Tibial artery (tissue), 4 donors: ENCODE measurements at regions not wholly inside any gene's neighbourhood (a gene's known extent, or its start where the extent isn't known, plus 50 kb on each side); places are given as distances from the start of the nearest gene placed in this dataset.
"Not testable (repeated sequence)": the region's sequence is repeated elsewhere in the genome, so short reads cannot be mapped to it uniquely, and the experiment has no call there.

Source experiments
- DNase-seq, 2 donors: peaks; one replicate each; pipeline ENCODE4 v3.0.0-alpha.2; 2019
- H3K27ac ChIP-seq, 2 donors: fragments of 200-600 bp; sonication (generic) in 1 of 2; 1 replicate in 1 of 2; 2 replicates in 1 of 2; pipeline ENCODE4 v1.5.1; 2018 to 2019; ENCODE audit warnings: mild to moderate bottlenecking in 1 of 2
- H3K27me3 ChIP-seq, 2 donors: fragments of 200-600 bp; sonication (generic) in 1 of 2; one replicate each; pipeline versions ENCODE4 v1.5.1 to v1.6.0; 2016 to 2019
- H3K36me3 ChIP-seq, 3 donors: fragments of 200-600 bp; sonication (generic) in 2 of 3; one replicate each; pipeline ENCODE4 v1.5.1; 2016 to 2019; ENCODE audit warnings: mild to moderate bottlenecking in 2 of 3
- H3K4me1 ChIP-seq, 4 donors: fragments of 200-600 bp; sonication (generic) in 2 of 4; 1 replicate in 3 of 4; 2 replicates in 1 of 4; pipeline ENCODE4 v1.5.1; 2016 to 2019
- H3K4me3 ChIP-seq, 2 donors: fragments of 200-600 bp; sonication (generic) in 1 of 2; 1 replicate in 1 of 2; 2 replicates in 1 of 2; pipeline ENCODE4 v1.5.1; 2018 to 2019; ENCODE audit warnings: mild to moderate bottlenecking in 2 of 2
- H3K9me3 ChIP-seq, 3 donors: fragments of 200-600 bp; sonication (generic) in 1 of 3; one replicate each; pipeline ENCODE4 v1.5.1; 2016 to 2019
- intact Hi-C: fragments of 100-400 bp; cut with DNase I; formaldehyde crosslinking; loops from one replicate; pipeline ENCODE4 v1.15.0; 2023; ENCODE audit warnings: low total_unique reads
- TF ChIP-seq, protein P1 (sequence below), 2 experiments: fragments of 200-600 bp in 1 of 2; fragments of 450-650 bp in 1 of 2; IDR thresholded peaks; one replicate each; pipeline ENCODE4 v1.5.1; 2017 to 2019; ENCODE audit warnings: antibody characterized with exemption in 2 of 2, mild to moderate bottlenecking in 1 of 2, moderate library complexity in 1 of 2

DNA sequence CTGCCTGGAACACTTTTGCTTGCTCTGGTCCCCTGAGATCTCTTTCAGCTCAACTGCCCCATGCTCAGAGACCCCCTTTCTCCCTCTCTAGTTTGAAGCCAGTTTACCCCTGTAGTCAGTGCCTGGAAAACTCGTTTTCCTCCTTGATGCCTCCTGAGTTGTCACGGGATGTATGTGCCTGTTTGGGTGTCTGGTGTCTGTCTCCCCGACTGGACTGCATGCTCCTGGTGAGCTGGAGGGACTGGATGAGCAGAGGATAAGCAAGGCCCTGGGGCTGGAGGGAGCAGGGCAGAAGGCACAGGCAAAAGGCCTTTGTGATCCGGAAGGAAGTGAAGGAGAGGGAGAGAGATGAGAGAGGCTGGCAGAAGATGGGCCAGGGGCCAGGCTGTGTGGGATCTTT is 120.3 kb upstream of the ZNF195 start:
- intact Hi-C loops, H3K4me3 ChIP-seq, H3K27me3 ChIP-seq, H3K36me3 ChIP-seq, DNase-seq, H3K27ac ChIP-seq, H3K9me3 ChIP-seq, H3K4me1 ChIP-seq: not testable (repeated sequence)

DNA sequence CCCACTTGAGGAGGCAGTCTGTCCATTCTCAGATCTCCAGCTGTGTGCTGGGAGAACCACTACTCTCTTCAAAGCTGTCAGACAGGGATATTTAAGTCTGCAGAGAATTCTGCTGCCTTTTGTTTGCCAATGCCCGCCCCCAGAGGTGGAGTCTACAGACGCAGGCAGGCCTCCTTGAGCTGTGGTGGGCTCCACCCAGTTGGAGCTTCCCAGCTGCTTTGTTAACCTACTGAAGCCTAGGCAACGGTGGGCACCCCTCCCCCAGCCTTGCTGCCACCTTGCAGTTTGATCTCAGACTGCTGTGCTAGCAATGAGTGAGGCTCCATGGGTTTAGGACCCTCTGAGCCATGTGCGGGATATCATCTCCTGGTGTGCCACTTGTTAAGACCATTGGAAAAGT is 119.4 kb upstream of the ZNF195 start:
- H3K36me3 ChIP-seq, H3K27ac ChIP-seq, H3K27me3 ChIP-seq, intact Hi-C loops, H3K4me3 ChIP-seq, DNase-seq, H3K4me1 ChIP-seq, H3K9me3 ChIP-seq: not testable (repeated sequence)

DNA sequence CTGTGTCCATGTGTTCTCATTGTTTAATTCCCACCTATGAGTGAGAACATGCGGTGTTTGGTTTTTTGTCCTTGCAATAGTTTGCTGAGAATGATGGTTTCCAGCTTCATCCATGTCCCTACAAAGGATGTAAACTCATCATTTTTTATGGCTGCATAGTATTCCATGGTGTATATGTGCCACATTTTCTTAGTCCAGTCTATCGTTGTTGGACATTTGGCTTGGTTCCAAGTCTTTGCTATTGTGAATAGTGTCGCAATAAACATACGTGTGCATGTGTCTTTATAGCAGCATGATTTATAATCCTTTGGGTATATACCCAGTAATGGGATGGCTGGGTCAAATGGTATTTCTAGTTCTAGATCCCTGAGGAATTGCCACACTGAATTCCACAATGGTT is 114.2 kb upstream of the ZNF195 start:
- H3K27me3 ChIP-seq, H3K4me3 ChIP-seq, H3K36me3 ChIP-seq, DNase-seq, H3K9me3 ChIP-seq, H3K27ac ChIP-seq, H3K4me1 ChIP-seq, intact Hi-C loops: not testable (repeated sequence)

DNA sequence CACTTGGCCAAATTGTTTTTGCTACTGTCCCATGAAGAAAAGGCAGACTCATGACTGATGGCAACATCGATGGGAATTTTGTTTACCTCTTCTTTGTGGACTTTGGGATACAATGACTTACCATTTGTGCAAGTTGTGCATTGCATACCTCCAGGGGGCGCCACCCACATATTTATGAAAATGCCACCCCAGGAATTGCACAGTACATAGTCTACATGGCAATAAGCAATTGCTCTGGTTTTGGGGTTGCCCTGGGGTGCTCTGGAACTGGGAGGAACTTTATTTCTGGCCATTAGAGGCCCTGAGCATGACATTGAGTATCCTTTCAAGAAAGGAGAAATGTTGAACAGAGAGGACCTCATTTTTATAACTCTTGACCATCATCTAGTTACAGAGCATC is 109.1 kb upstream of the ZNF195 start:
- H3K4me3 ChIP-seq, H3K9me3 ChIP-seq, intact Hi-C loops, H3K4me1 ChIP-seq, H3K36me3 ChIP-seq, DNase-seq, H3K27me3 ChIP-seq, H3K27ac ChIP-seq: not testable (repeated sequence)

DNA sequence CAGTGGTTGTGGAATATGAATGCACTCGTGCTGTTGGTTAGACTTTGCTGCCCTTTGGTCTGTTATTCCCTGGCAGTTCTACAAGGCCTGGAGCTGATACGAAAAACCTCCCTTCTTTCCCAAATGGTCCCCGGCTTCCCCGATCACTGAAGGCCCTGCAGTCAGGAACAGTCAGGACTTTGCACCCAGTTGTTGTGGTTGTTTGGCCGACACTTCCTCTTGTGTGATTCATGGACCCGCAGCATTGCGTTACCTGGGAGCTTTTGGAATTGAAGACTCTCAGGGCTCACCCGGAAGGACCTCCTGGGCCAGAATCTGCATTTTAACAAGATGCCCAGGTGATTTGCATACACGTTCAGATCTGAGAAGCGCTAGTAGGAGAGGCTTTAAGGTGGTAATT is 106.8 kb upstream of the ZNF195 start:
- DNase-seq, H3K4me3 ChIP-seq, H3K36me3 ChIP-seq, H3K4me1 ChIP-seq, H3K27me3 ChIP-seq, H3K9me3 ChIP-seq, H3K27ac ChIP-seq, intact Hi-C loops: not testable (repeated sequence)

DNA sequence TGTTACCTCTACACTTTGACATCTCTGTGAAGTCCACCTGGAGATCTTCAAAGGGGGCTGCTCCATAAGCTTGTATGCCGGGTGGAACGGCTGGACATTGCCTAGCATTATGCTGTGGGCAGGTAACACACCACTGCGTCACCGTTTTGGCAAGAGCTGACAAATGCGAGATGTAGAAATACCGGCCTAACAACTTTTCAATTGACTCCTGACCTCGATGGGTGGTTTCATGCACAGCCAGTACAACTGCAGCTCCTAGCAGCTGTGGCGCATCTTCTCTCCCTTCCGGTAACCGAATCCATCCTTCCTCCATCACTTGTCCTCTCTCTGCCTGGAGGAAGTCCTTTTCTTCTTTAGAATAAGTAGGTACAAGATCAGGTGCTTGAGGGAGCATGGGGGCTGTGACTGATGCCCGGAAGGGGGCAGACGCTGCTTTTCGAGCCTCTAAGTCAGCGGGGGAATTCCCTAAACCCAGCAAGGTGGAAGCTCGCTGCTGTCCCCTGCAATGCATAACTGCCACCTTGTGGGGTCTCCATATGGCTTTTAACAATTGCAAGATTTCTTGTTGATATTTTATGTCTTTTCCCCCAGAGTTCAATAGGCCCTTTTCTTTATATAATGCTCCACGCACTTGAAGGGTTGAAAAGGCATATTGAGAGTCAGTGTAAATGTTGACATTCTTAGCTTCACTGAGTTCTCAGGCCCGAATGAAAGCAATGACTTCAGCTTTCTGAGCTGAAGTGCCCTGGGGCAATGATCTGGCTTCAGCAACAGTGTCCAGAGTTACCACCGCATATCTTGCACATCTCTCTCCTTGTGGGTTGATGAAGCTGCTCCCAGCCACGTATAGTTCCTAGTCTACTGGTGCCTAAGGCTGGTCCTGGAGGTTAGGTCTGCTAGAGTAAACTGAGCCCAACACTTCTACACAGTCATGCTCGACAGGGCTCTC is 98.3 kb upstream of the ZNF195 start:
- intact Hi-C loops, H3K36me3 ChIP-seq, H3K4me1 ChIP-seq, H3K27me3 ChIP-seq, DNase-seq, H3K27ac ChIP-seq, H3K4me3 ChIP-seq, H3K9me3 ChIP-seq: not testable (repeated sequence)

DNA sequence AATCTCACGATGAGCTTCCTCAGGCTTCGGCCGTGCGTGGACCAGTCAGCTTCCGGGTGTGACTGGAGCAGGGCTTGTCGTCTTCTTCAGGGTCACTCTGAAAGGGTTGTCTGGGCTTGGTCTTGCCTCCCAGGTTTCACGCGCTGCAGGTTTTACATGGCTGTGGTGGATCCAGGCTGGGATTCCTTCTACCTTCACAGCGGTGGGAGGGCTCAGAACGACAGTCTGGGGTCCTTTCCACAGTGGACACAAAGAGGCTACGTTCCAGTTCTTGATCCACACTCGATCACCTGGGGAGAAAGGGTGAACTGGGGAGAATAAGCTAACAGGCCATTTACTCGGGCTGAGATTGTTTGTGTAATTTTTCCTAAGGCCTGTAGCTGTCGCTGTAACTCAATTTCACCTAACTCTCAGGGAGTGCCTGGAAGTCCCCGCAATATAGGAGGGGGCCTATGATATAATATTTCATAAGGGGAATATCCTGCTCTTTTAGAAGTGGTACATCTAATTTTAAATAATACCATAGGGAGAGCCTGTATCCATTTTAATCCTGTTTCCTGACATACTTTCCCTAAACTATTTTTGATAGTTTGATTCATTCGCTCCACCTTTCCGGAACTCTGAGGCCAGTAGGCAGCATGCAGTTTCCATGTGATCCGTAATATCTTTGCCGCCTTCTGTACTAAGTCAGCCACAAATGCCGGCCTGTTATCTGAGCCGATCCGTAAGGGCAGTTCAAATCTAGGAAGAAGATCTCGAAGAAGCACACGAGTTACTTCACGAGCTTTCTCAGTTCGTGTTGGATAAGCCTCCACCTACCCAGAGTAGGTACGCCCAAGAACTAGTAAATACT is 97.4 kb upstream of the ZNF195 start:
- H3K9me3 ChIP-seq, H3K4me1 ChIP-seq, H3K27me3 ChIP-seq, H3K36me3 ChIP-seq, intact Hi-C loops, DNase-seq, H3K4me3 ChIP-seq, H3K27ac ChIP-seq: not testable (repeated sequence)
- TF ChIP-seq, protein P1, sequence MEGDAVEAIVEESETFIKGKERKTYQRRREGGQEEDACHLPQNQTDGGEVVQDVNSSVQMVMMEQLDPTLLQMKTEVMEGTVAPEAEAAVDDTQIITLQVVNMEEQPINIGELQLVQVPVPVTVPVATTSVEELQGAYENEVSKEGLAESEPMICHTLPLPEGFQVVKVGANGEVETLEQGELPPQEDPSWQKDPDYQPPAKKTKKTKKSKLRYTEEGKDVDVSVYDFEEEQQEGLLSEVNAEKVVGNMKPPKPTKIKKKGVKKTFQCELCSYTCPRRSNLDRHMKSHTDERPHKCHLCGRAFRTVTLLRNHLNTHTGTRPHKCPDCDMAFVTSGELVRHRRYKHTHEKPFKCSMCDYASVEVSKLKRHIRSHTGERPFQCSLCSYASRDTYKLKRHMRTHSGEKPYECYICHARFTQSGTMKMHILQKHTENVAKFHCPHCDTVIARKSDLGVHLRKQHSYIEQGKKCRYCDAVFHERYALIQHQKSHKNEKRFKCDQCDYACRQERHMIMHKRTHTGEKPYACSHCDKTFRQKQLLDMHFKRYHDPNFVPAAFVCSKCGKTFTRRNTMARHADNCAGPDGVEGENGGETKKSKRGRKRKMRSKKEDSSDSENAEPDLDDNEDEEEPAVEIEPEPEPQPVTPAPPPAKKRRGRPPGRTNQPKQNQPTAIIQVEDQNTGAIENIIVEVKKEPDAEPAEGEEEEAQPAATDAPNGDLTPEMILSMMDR (IDR thresholded peaks at IDR 0.05): peak in 1 of 2 experiments; percentile 12

DNA sequence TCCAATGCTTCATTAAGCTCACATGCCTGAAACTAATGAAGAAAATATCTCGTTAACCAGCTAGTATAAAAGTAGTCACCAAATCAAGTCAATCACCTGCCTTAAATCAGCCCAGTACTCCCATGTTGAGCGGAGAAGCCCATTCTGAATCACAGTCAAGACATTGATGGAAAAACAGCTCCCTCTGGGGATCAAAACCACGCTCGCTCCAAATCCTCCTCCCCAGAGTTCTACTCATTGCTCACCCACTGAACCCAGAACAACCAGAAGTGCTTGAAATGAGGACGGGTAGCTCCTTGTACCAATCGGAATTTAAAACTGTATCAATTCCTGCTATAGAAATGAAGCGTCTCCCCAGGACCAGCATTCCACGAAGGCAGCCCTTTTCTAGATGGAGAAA is 90.0 kb upstream of the ZNF195 start:
- H3K27me3 ChIP-seq, intact Hi-C loops, H3K27ac ChIP-seq: not testable (repeated sequence)

DNA sequence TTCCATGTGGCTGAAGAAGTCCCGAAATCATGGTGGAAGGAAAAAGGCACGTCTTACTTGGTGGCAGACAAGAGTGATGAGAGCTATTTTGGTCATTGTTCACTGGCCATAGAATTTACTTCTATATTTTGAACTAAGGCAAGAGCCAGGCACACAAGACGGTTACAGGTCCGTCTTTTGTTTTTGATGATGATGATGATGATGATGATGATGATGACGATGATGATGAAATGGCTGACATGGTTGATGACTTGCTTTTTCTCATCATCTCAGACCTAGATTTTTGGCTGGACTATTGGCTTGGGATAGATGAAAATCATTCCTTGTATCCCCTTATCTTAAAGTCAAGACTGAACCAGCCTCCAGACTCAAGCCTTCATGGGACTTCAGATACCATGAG is 88.7 kb upstream of the ZNF195 start:
- H3K36me3 ChIP-seq: not testable (repeated sequence)

More for the DNA sequence above, 90.0 kb upstream of the ZNF195 start:
- not testable (repeated sequence) for H3K4me3 ChIP-seq, DNase-seq, H3K36me3 ChIP-seq, H3K9me3 ChIP-seq, H3K4me1 ChIP-seq

DNA sequence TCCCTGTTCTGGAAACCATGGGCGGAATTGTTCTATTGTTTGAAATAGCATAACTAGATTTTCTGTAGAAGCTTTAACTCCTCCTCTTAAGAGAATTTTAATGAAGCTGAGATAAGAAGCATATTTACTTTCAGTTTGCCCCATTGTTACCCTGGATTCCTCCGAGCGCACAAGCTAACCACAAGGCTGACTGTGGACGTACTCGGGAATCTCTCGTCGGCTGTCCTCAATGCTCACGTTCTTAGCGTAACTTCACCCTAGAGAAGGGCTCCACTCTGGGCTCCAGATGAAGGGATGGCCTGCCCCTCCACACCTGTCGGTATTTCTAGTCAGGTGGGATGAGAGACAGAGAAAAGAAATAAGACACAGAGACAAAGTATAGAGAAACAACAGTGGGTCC is 76.7 kb upstream of the ZNF195 start:
- H3K4me3 ChIP-seq, H3K4me1 ChIP-seq, H3K9me3 ChIP-seq, H3K27ac ChIP-seq, H3K36me3 ChIP-seq, DNase-seq, intact Hi-C loops: not testable (repeated sequence)
- peaks cover 0 to 15% of the 10 kb centered on the region in 2 donors for H3K27me3 ChIP-seq

More for the DNA sequence above, 88.7 kb upstream of the ZNF195 start:
- DNase-seq, H3K4me3 ChIP-seq, H3K4me1 ChIP-seq, H3K9me3 ChIP-seq, H3K27ac ChIP-seq, intact Hi-C loops, H3K27me3 ChIP-seq: not testable (repeated sequence)
